ENCODE measurements at regions not wholly inside any gene's neighbourhood (a gene's known extent, or its start where the extent isn't known, plus 50 kb on each side); places are given as distances from the start of the nearest gene placed in this dataset.
"Not testable (repeated sequence)": the region's sequence is repeated elsewhere in the genome, so short reads cannot be mapped to it uniquely, and the experiment has no call there.

- H3K36me3 ChIP-seq (ENCODE audit: insufficient read depth, low read length), result no peaks in the 10 kb centered on the region
- FAIRE-seq, result no peak
- H3K27me3 ChIP-seq (ENCODE audit: insufficient read depth, low read length), result peaks cover 21% of the 10 kb centered on the region
- H3K4me3 ChIP-seq (ENCODE audit: insufficient read depth, low read depth, low read length), result no peak overlapping the region
- no peak for TF ChIP-seq EZH2 (IDR thresholded peaks at IDR 0.05; ENCODE audit: insufficient read depth, low read length)
- no peak for TF ChIP-seq CTCF (IDR thresholded peaks at IDR 0.05; ENCODE audit: insufficient read depth, low read depth, low read length)
- no peak overlapping the region for H3K9ac ChIP-seq (ENCODE audit: low read length)
- no peaks in the 10 kb centered on the region for H3K9me3 ChIP-seq (ENCODE audit: insufficient read depth, low read depth, low read length)
- Mint-ChIP-seq H3K4me1 (ENCODE audit: low read depth, unreplicated experiment) (peaks cover under 1% of the 10 kb centered on the region), H3K4me3 (ENCODE audit: unreplicated experiment) (no peak overlapping the region), H3K9me3 (ENCODE audit: unreplicated experiment) (peaks cover 5% of the 10 kb centered on the region), H3K36me3 (ENCODE audit: low read depth, unreplicated experiment) (peaks cover 4% of the 10 kb centered on the region), H3K27ac (ENCODE audit: unreplicated experiment) (no peak overlapping the region), H3K27me3 (ENCODE audit: low read depth, unreplicated experiment) (peaks cover 37% of the 10 kb centered on the region)
- no peak overlapping the region for H3K27ac ChIP-seq (ENCODE audit: low read depth, low read length)
- no peak for DNase-seq (ENCODE audit: low read depth)
- H3K79me2 ChIP-seq (ENCODE audit: insufficient read depth, low read length), result no peaks in the 10 kb centered on the region
- H2AFZ ChIP-seq (ENCODE audit: low read depth, low read length), result no peak overlapping the region
- H3K4me1 ChIP-seq (ENCODE audit: insufficient read depth, low read length), result no peaks in the 10 kb centered on the region
- H4K20me1 ChIP-seq (ENCODE audit: insufficient read depth, low read length), result no peaks in the 10 kb centered on the region
- no peak overlapping the region for H3K4me2 ChIP-seq (ENCODE audit: low read length)
These were observed 81.5 kb upstream of the RHOU start for GRCh38 chr1:228653748-228654147.

GRCh38 chr1:228655796-228656394 lies 79.4 kb upstream of the RHOU start:
- H3K36me3 Mint-ChIP-seq (ENCODE audit: low read depth, unreplicated experiment), result peaks cover 4% of the 10 kb centered on the region
- Histone ChIP-seq H3K9ac (ENCODE audit: low read length) (no peak overlapping the region), H2AFZ (ENCODE audit: low read depth, low read length) (no peak overlapping the region), H3K9me3 (ENCODE audit: insufficient read depth, low read depth, low read length) (no peaks in the 10 kb centered on the region), H3K36me3 (ENCODE audit: insufficient read depth, low read length) (no peaks in the 10 kb centered on the region), H3K79me2 (ENCODE audit: insufficient read depth, low read length) (no peaks in the 10 kb centered on the region), H4K20me1 (ENCODE audit: insufficient read depth, low read length) (no peaks in the 10 kb centered on the region), H3K4me3 (ENCODE audit: insufficient read depth, low read depth, low read length) (no peak overlapping the region), H3K4me2 (ENCODE audit: low read length) (no peak overlapping the region), H3K27ac (ENCODE audit: low read depth, low read length) (no peak overlapping the region), H3K4me1 (ENCODE audit: insufficient read depth, low read length) (no peaks in the 10 kb centered on the region), H3K27me3 (ENCODE audit: insufficient read depth, low read length) (peaks cover 4% of the 10 kb centered on the region)
- H3K9me3 Mint-ChIP-seq (ENCODE audit: unreplicated experiment), result peaks cover 5% of the 10 kb centered on the region
- FAIRE-seq (no peak), DNase-seq (ENCODE audit: low read depth) (no peak)
- H3K4me3 Mint-ChIP-seq (ENCODE audit: unreplicated experiment), result no peak overlapping the region
- no peak overlapping the region for H3K27ac Mint-ChIP-seq (ENCODE audit: unreplicated experiment)
- peaks cover 20% of the 10 kb centered on the region for H3K27me3 Mint-ChIP-seq (ENCODE audit: low read depth, unreplicated experiment)
- TF ChIP-seq CTCF (IDR thresholded peaks at IDR 0.05; ENCODE audit: insufficient read depth, low read depth, low read length) (no peak), EZH2 (IDR thresholded peaks at IDR 0.05; ENCODE audit: insufficient read depth, low read length) (no peak)
- no peaks in the 10 kb centered on the region for H3K4me1 Mint-ChIP-seq (ENCODE audit: low read depth, unreplicated experiment)

- not testable (repeated sequence) for H3K27ac Mint-ChIP-seq (ENCODE audit: unreplicated experiment); H4K20me1 ChIP-seq (ENCODE audit: insufficient read depth, low read length); H3K36me3 Mint-ChIP-seq (ENCODE audit: low read depth, unreplicated experiment); H3K4me2 ChIP-seq (ENCODE audit: low read length); FAIRE-seq; H3K4me3 Mint-ChIP-seq (ENCODE audit: unreplicated experiment); H3K36me3 ChIP-seq (ENCODE audit: insufficient read depth, low read length); H3K27ac ChIP-seq (ENCODE audit: low read depth, low read length); H3K4me1 ChIP-seq (ENCODE audit: insufficient read depth, low read length); H3K9me3 ChIP-seq (ENCODE audit: insufficient read depth, low read depth, low read length); H3K9ac ChIP-seq (ENCODE audit: low read length); H3K4me3 ChIP-seq (ENCODE audit: insufficient read depth, low read depth, low read length); H3K27me3 Mint-ChIP-seq (ENCODE audit: low read depth, unreplicated experiment); H3K79me2 ChIP-seq (ENCODE audit: insufficient read depth, low read length); H3K4me1 Mint-ChIP-seq (ENCODE audit: low read depth, unreplicated experiment); H3K27me3 ChIP-seq (ENCODE audit: insufficient read depth, low read length); H2AFZ ChIP-seq (ENCODE audit: low read depth, low read length); H3K9me3 Mint-ChIP-seq (ENCODE audit: unreplicated experiment); DNase-seq (ENCODE audit: low read depth)
These were observed 73.1 kb upstream of the RHOU start for GRCh38 chr1:228662007-228662689.

Data from astrocyte (in vitro differentiated cells and primary cell).